NCI-H146 treated with DMSO at 0.1 percent for 48 hours (cell line): ENCODE measurements at regions not wholly inside any gene's neighbourhood (a gene's known extent, or its start where the extent isn't known, plus 50 kb on each side); places are given as distances from the start of the nearest gene placed in this dataset.

Experiments used
- DNase-seq: peaks from one replicate; lab custom pipeline; 2025; ENCODE audit not compliant: unreplicated experiment; lab: John Stamatoyannopoulos, UW

- no peak for DNase-seq
Measured at GRCh38 chr2:19785867-19786266, 115.9 kb downstream of the TTC32 start.

DNA sequence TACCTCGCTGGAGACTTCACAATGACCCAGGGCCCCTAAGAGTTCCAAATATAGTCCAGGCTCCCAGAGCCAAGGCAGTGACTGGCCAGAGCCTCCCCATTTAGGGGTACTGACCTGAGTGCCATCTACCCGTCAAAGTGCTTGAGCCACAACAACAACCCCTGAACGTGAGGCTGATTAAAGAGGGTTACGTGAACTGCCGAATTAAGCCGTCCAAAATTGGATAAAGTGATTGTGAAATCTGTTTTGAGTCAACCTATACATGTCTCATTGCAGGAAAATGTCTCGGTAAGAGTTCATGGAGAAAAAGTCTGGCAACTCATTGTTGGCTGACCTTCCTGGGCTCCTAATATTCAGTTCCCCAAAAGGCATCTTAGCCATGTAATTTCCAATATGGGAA, 116.3 kb downstream of the TTC32 start:
- DNase-seq, result no peak

DNA sequence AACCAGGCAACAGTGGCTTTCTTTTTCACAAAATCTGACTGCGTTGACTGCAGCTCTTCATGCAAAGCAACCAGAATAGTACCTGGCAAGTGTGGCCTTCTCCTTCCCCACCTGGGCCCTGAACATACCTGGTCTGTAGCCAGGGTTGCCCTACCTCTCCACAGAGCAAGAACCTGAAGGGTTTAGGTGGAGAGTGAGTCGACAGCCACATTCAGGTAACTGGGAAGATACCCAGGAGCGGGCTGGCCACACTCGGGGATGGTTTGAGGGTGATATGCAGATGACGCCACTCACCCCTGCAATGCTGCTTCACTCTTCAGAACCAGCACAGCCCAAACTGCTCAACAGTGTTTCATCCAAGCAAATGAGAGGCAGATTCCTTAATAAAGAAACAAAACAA, 117.3 kb downstream of the TTC32 start:
- no peak for DNase-seq

- no peak for DNase-seq
Measured at GRCh38 chr2:19783935-19784334, 117.8 kb downstream of the TTC32 start.

- DNase-seq, result no peak
Measured at GRCh38 chr2:19776941-19777514, 124.8 kb downstream of the TTC32 start.

DNA sequence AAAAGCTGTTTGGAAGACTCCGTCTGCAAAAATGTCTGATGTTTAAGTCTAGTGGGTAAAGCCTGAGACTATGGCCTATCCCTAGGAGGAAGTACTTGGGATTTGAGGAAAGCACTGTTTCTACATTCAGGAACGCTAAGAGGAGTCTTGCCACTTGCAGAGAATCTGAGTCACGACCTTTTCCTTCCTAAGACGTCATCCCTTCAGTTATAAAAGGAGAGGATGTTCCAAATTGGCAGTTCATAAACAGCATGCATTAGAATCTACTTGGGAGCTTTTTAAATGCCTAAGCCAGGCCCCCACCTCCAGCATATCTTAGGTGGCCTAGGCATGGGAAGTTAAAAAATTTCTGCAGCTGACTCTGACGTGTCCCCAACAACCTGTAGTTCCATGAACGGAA, 125.9 kb downstream of the TTC32 start:
- no peak for DNase-seq

- DNase-seq, result no peak
Measured at GRCh38 chr2:19775315-19775714, 126.5 kb downstream of the TTC32 start.

- DNase-seq, result peak; percentile 34
Measured at GRCh38 chr2:19774805-19775176, 127.0 kb downstream of the TTC32 start.

DNA sequence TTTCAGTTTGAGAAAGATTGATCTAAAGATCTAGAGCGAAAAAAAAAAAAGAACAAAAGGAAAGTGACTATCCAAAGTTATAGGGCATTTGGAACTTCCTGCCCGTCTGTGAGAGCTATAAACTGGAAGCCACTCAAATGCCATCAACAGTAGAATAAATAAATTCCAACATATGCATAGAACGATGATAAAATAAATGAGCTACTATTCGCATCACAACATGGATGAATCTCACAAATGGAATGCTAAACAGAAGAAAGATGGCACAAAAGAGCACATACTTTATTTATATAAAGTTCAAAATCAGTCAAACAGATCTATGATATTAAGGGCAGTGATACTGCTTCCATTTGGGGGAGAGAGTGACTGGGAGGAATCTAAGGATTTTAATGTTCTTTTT, 128.8 kb downstream of the TTC32 start:
- DNase-seq, result no peak

GRCh38 chr2:19769513-19769912, 132.3 kb downstream of the TTC32 start:
- no peak for DNase-seq

DNA sequence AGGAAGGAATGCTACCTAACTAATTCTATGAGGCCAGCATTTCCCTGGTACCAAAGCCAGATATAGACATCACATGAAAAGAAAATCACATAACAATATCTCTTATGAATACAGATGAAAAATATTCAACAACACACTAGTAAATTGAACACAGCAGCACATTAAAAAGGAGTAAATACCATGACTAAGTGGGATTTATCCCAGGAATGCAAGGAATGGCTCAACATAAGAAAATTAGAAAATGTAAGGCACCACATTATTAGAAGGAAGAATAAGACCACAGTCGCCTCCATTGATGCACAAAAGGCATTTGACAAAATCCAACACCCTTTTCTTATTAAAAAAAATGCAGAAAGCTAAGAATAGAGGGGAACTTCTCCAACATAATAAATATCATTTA, 133.9 kb downstream of the TTC32 start:
- no peak for DNase-seq

GRCh38 chr2:19764998-19765397, 136.8 kb downstream of the TTC32 start:
- DNase-seq, result no peak

- no peak for DNase-seq
Measured at GRCh38 chr2:19763731-19764130, 138.1 kb downstream of the TTC32 start.

DNA sequence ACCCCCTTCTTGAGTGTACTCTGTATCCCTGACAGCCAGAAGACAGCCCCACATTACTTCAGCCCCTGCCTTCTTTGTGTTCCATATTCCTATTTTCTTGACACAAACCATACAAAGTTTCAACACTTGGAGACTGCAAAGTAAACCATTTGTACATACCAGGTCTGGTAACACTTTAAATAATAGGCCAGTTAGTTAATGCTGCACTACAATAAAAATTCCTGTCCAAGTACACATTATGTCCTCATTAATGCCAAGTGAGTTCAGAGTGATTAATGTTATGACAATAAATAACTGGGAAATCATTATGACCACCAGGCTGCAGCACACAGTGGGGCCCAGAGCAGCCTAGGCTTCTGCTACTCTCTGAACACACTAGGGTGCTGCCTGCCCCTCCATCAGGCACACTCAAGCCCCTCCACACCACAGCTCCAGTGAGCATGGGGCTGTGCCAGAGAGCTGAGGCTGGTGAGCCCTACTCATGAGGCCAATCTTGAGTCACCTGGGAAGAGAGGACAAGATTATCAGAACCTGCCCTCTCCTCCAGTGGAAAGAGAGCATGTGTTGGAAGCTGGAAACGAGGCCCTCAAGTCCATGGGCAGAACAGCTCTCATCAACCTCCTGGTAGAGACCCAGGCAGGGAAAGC, 138.7 kb downstream of the TTC32 start:
- no peak for DNase-seq

GRCh38 chr2:19762142-19762541, 139.6 kb downstream of the TTC32 start:
- DNase-seq, result no peak

DNA sequence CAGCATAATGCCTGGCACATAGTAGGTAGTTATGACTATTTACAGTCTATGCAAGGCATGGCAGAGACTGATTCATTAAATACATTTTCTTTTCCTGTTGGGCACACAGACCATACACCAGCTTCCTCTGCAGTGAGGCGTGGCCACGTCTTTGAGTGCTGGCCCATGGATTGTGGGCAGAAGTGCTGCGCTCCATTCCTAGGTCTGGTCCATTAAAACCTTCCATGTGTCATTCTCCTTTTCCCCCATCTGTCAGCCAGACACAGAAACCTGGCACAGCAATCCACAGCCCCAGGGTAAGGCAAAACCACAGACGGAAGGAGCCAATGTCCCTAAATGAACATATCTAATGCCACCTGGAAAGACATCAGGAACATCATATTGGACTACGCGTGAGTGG, 141.9 kb downstream of the TTC32 start:
- no peak for DNase-seq

GRCh38 chr2:19758658-19759057, 143.1 kb downstream of the TTC32 start:
- DNase-seq, result no peak

GRCh38 chr2:19757586-19757985, 144.2 kb downstream of the TTC32 start:
- DNase-seq, result no peak

DNA sequence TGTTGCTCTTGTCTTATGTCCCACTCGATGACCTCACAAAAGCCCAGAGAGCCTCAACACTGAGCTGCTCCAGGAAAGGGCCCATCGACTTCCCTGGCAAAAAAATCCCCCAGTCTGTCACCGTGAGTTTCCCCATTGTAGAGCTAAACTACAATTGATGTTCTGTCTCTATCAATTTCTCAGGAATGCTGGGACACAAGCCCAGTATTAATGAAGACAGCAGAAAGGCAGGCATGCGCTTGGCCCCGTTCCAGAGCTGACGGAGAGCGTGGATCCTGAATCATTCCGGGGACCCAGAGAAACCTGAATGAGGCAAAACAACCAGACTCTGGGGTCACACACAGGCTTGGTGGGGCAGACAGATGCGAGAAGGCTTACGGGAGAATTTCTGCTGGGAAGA, 146.9 kb downstream of the TTC32 start:
- no peak for DNase-seq

GRCh38 chr2:19753818-19754217, 148.0 kb downstream of the TTC32 start:
- DNase-seq, result no peak

- DNase-seq, result no peak
Measured at GRCh38 chr2:19753314-19753713, 148.5 kb downstream of the TTC32 start.

DNA sequence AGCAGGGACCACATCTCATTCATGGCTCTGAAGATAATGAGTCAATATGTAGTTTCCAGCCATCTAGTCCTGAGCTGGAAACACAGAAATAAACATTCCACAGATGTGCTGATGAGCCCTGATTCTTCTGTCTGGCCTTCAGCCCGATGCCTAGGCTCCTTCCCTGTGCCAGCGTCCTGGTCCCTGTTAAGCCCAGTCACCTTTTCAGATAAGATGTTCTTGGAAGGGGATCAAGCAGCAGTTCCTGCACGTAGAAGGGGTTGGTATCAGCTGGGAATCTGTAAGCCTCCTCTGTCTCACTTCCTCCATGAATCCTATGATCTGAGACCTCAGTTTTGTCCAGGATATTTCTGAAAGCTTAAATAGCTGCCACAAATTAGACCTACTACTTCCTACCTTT, 149.3 kb downstream of the TTC32 start:
- DNase-seq, result no peak

DNA sequence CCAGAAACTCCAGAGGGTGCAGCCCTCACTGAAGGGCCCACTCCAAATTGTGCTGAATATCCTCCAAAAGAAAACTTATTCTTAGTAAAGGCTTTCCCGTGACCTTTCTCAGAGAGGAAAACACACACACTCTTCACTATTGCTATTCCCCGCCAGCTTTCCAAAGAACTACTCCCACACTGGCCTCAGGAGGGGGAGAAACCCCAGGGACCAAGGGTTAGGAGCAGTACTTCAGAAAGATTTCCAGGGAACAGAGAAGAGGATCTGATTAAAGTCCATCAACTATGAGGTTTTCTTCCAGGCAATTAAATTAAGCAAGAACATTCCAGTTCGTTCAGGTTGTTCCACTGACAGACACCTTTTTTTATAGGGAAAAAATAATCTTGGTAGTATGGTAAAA, 150.2 kb downstream of the TTC32 start:
- no peak for DNase-seq
